GM23338 (cell line): ENCODE measurements at regions not wholly inside any gene's neighbourhood (a gene's known extent, or its start where the extent isn't known, plus 50 kb on each side); places are given as distances from the start of the nearest gene placed in this dataset.

ENCODE experiments used
- ATAC-seq: fragments of 200-7000 bp; cut with Tn5 transposase; 3 replicates; pipeline ENCODE4 v1.9.1; 2020
- DNase-seq: peaks from one replicate; pipeline ENCODE4 v3.0.0-alpha.2; 2015; ENCODE audit warnings: low spot score
- H2AFZ ChIP-seq: fragments of 200-600 bp; sonication (generic); 2 replicates; pipeline ENCODE4 v1.8.0; 2016; ENCODE audit warnings: antibody characterized with exemption, mild to moderate bottlenecking, moderate library complexity
- H3F3A ChIP-seq: fragments of 200-600 bp; sonication (generic); replicated peaks from 2 replicates; pipeline ENCODE4 v1.8.0; 2017; ENCODE audit warnings: antibody characterized with exemption, mixed run types, low read depth
- H3K27ac ChIP-seq: fragments of 200-600 bp; sonication (generic); 2 replicates; pipeline ENCODE4 v1.6.1; 2016; ENCODE audit warnings: low read depth
- H3K27me3 ChIP-seq: fragments of 200-600 bp; sonication (generic); 2 replicates; pipeline ENCODE4 v1.8.0; 2016; ENCODE audit warnings: mild to moderate bottlenecking, mixed run types, moderate library complexity; ENCODE audit not compliant: insufficient read depth
- H3K36me3 ChIP-seq: fragments of 200-600 bp; sonication (generic); 2 replicates; pipeline ENCODE4 v1.8.0; 2016; ENCODE audit warnings: mild to moderate bottlenecking; ENCODE audit not compliant: insufficient read depth
- H3K4me1 ChIP-seq: fragments of 200-600 bp; sonication (generic); 2 replicates; pipeline ENCODE4 v1.8.0; 2016; ENCODE audit warnings: mild to moderate bottlenecking, moderate library complexity; ENCODE audit not compliant: insufficient read depth
- H3K4me2 ChIP-seq: fragments of 200-600 bp; sonication (generic); 2 replicates; pipeline ENCODE4 v1.7.1; 2017; ENCODE audit warnings: mixed run types
- H3K4me3 ChIP-seq: fragments of 200-600 bp; sonication (generic); 2 replicates; pipeline ENCODE4 v1.6.1; 2016; ENCODE audit warnings: mixed run types
- H3K79me2 ChIP-seq: fragments of 200-600 bp; sonication (generic); replicated peaks from 2 replicates; pipeline ENCODE4 v1.8.0; 2017; ENCODE audit warnings: mild to moderate bottlenecking; ENCODE audit not compliant: insufficient read depth
- H3K9me2 ChIP-seq: fragments of 200-600 bp; sonication (generic); 2 replicates; pipeline ENCODE4 v1.8.0; 2017; ENCODE audit not compliant: insufficient read depth
- H4K20me1 ChIP-seq: fragments of 200-600 bp; sonication (generic); replicated peaks from 2 replicates; pipeline ENCODE4 v1.8.0; 2017; ENCODE audit warnings: mild to moderate bottlenecking; ENCODE audit not compliant: insufficient read depth
- H3K27ac Mint-ChIP-seq: 2 replicates; pipeline ENCODE4 v1.8.0; 2020; ENCODE audit warnings: inconsistent platforms, mild to moderate bottlenecking, moderate library complexity, mixed read lengths
- H3K27me3 Mint-ChIP-seq: 3 replicates; pipeline ENCODE4 v1.8.0; 2022; ENCODE audit warnings: low read depth, mild to moderate bottlenecking, moderate library complexity, mixed read lengths, inconsistent platforms; ENCODE audit not compliant: insufficient read depth, poor library complexity
- H3K36me3 Mint-ChIP-seq: 3 replicates; pipeline ENCODE4 v1.8.0; 2021; ENCODE audit warnings: low read depth, mild to moderate bottlenecking, inconsistent platforms, moderate library complexity, mixed read lengths
- H3K4me1 Mint-ChIP-seq: 3 replicates; pipeline ENCODE4 v1.8.0; 2020; ENCODE audit warnings: mild to moderate bottlenecking, inconsistent platforms, mixed read lengths
- H3K4me3 Mint-ChIP-seq: 3 replicates; pipeline ENCODE4 v1.8.0; 2021; ENCODE audit warnings: moderate library complexity, mild to moderate bottlenecking, inconsistent platforms, mixed read lengths
- H3K9me3 Mint-ChIP-seq: 3 replicates; pipeline ENCODE4 v1.8.0; 2020; ENCODE audit warnings: moderate library complexity, mild to moderate bottlenecking, inconsistent platforms, mixed read lengths
- CREB1 ChIP-seq: fragments of 250-450 bp; sonication (Bioruptor Pico); IDR thresholded peaks from 2 replicates; pipeline ENCODE4 v1.5.0; 2020; ENCODE audit warnings: low read depth, mild to moderate bottlenecking, moderate library complexity
- EZH2 ChIP-seq: fragments of 200-600 bp; sonication (generic); IDR thresholded peaks from one replicate; pipeline ENCODE4 v1.8.0; 2017; ENCODE audit warnings: antibody characterized with exemption, mild to moderate bottlenecking, low read depth; ENCODE audit not compliant: unreplicated experiment
- EZH2phosphoT487 ChIP-seq: fragments of 200-600 bp; sonication (generic); IDR thresholded peaks from one replicate; pipeline ENCODE4 v1.8.1; 2018; ENCODE audit warnings: antibody characterized with exemption; ENCODE audit not compliant: unreplicated experiment
- JUNB ChIP-seq: IDR thresholded peaks from one replicate; pipeline ENCODE4 v1.6.1; 2016; ENCODE audit warnings: antibody characterized with exemption; ENCODE audit not compliant: unreplicated experiment
- NANOG ChIP-seq: IDR thresholded peaks from 2 replicates; pipeline ENCODE4 v1.6.1; 2016; ENCODE audit warnings: antibody characterized with exemption, borderline replicate concordance
- POLR2AphosphoS5 ChIP-seq: IDR thresholded peaks from 2 replicates; pipeline ENCODE4 v1.6.1; 2016; ENCODE audit warnings: antibody characterized with exemption, low read depth
- STAT1 ChIP-seq: IDR thresholded peaks from one replicate; pipeline ENCODE4 v1.6.1; 2016; ENCODE audit warnings: antibody characterized with exemption; ENCODE audit not compliant: unreplicated experiment
- ZNF114 ChIP-seq: fragments of 250-450 bp; sonication (Bioruptor Pico); IDR thresholded peaks from 2 replicates; pipeline ENCODE4 v1.5.0; 2020; ENCODE audit warnings: mild to moderate bottlenecking, moderate library complexity
- ZNF331 ChIP-seq: fragments of 250-450 bp; sonication (Bioruptor Pico); IDR thresholded peaks from 2 replicates; pipeline ENCODE4 v1.5.0; 2020; ENCODE audit warnings: low read depth, mild to moderate bottlenecking, moderate library complexity
- ZNF462 ChIP-seq: fragments of 250-450 bp; sonication (Bioruptor Pico); IDR thresholded peaks from 2 replicates; pipeline ENCODE4 v1.5.0; 2020; ENCODE audit warnings: mild to moderate bottlenecking, moderate library complexity
- TF ChIP-seq, protein P1 (sequence below), 2 experiments: fragments of 200-600 bp in 1 of 2; sonication (generic) in 1 of 2; conservative IDR thresholded peaks; 2 replicates each; pipeline versions ENCODE4 v1.5.1 to v1.6.1; 2016 to 2017; ENCODE audit warnings: antibody characterized with exemption in 2 of 2, low read depth in 2 of 2, mild to moderate bottlenecking in 2 of 2, moderate library complexity in 1 of 2
- TF ChIP-seq, protein P2 (sequence below): IDR thresholded peaks from one replicate; pipeline ENCODE4 v1.6.1; 2018; ENCODE audit warnings: antibody characterized with exemption; ENCODE audit not compliant: unreplicated experiment

DNA sequence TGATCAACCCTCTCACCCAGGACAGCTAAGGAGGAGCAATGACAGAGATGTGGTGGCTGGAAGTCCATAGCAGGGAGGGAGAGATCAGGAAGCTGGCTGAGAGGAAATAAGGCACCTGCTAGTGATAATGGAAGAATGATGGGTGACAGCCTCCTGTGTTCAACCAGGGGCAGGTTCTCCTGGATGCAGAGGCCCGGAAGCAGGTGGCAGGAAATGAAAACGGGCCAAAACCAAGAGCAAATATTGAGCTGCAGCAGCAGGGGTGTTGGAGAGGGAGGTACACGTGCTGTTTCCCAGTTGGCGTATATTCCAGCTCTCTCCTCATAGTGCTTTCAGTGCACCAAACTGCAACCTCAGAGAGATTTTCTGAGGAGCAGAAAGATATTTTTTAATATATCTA is 213.4 kb upstream of the TBL1XR1 start:
- Mint-ChIP-seq H3K27me3 (peaks cover 7% of the 10 kb centered on the region), H3K27ac (no peak overlapping the region), H3K36me3 (peaks cover 10% of the 10 kb centered on the region; the same call in 2 of the 3 replicates), H3K4me1 (peaks cover 9% of the 10 kb centered on the region; the same call in 1 of the 3 replicates), H3K4me3 (no peak overlapping the region), H3K9me3 (peaks cover 20% of the 10 kb centered on the region)
- no peaks in the 10 kb centered on the region for H3K27me3 ChIP-seq
- H3K9me2 ChIP-seq, result no peaks in the 10 kb centered on the region
- peaks cover 4% of the 10 kb centered on the region; the same call in 1 of the 2 replicates for H3K4me1 ChIP-seq
- no peaks in the 10 kb centered on the region for H3F3A ChIP-seq
- H2AFZ ChIP-seq, result no peak overlapping the region
- H3K27ac ChIP-seq, result no peak overlapping the region
- H3K79me2 ChIP-seq, result no peaks in the 10 kb centered on the region
- ATAC-seq (no peak), DNase-seq (no peak)
- no peak overlapping the region for H3K4me2 ChIP-seq
- no peaks in the 10 kb centered on the region for H4K20me1 ChIP-seq
- no peaks in the 10 kb centered on the region for H3K36me3 ChIP-seq
- TF ChIP-seq JUNB (no peak), ZNF331 (CRISPR knock-in tag) (no peak), ZNF114 (CRISPR knock-in tag) (no peak), CREB1 (CRISPR knock-in tag) (no peak), EZH2 (no peak), STAT1 (no peak), POLR2AphosphoS5 (no peak), NANOG (no peak), EZH2phosphoT487 (no peak), ZNF462 (no peak)
- TF ChIP-seq, protein P1, sequence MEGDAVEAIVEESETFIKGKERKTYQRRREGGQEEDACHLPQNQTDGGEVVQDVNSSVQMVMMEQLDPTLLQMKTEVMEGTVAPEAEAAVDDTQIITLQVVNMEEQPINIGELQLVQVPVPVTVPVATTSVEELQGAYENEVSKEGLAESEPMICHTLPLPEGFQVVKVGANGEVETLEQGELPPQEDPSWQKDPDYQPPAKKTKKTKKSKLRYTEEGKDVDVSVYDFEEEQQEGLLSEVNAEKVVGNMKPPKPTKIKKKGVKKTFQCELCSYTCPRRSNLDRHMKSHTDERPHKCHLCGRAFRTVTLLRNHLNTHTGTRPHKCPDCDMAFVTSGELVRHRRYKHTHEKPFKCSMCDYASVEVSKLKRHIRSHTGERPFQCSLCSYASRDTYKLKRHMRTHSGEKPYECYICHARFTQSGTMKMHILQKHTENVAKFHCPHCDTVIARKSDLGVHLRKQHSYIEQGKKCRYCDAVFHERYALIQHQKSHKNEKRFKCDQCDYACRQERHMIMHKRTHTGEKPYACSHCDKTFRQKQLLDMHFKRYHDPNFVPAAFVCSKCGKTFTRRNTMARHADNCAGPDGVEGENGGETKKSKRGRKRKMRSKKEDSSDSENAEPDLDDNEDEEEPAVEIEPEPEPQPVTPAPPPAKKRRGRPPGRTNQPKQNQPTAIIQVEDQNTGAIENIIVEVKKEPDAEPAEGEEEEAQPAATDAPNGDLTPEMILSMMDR (conservative IDR thresholded peaks at IDR 0.05; ENCODE audit: low read depth in 2 of 2), result no peak
- TF ChIP-seq, protein P2, sequence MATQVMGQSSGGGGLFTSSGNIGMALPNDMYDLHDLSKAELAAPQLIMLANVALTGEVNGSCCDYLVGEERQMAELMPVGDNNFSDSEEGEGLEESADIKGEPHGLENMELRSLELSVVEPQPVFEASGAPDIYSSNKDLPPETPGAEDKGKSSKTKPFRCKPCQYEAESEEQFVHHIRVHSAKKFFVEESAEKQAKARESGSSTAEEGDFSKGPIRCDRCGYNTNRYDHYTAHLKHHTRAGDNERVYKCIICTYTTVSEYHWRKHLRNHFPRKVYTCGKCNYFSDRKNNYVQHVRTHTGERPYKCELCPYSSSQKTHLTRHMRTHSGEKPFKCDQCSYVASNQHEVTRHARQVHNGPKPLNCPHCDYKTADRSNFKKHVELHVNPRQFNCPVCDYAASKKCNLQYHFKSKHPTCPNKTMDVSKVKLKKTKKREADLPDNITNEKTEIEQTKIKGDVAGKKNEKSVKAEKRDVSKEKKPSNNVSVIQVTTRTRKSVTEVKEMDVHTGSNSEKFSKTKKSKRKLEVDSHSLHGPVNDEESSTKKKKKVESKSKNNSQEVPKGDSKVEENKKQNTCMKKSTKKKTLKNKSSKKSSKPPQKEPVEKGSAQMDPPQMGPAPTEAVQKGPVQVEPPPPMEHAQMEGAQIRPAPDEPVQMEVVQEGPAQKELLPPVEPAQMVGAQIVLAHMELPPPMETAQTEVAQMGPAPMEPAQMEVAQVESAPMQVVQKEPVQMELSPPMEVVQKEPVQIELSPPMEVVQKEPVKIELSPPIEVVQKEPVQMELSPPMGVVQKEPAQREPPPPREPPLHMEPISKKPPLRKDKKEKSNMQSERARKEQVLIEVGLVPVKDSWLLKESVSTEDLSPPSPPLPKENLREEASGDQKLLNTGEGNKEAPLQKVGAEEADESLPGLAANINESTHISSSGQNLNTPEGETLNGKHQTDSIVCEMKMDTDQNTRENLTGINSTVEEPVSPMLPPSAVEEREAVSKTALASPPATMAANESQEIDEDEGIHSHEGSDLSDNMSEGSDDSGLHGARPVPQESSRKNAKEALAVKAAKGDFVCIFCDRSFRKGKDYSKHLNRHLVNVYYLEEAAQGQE, result no peak
- no peak overlapping the region for H3K4me3 ChIP-seq
